OCI-LY7 (cell line): ENCODE measurements at regions not wholly inside any gene's neighbourhood (a gene's known extent, or its start where the extent isn't known, plus 50 kb on each side); places are given as distances from the start of the nearest gene placed in this dataset.

ENCODE experiments used
- BruUV-seq: library from RNA; stranded (reverse); fragments of 400-500 nt; replicated peaks from 2 replicates; lab custom pipeline; 2021; lab: Mats Ljungman, UMichigan
- CTCF ChIA-PET: fragments of 300-600 bp; sonication (Branson Sonifier 250); formaldehyde crosslinking; loops from one replicate; lab custom pipeline; 2022; ENCODE audit warnings: antibody characterized with exemption; ENCODE audit not compliant: unreplicated experiment; lab: Charles Lee
- POLR2A ChIA-PET: fragments of 300-600 bp; sonication (Branson Sonifier 250); formaldehyde crosslinking; loops from one replicate; lab custom pipeline; 2022; ENCODE audit warnings: antibody characterized with exemption; lab: Charles Lee
- DNase-seq: peaks from one replicate; pipeline ENCODE4 v3.0.0-alpha.2; 2015; ENCODE audit warnings: low spot score
- H2AFZ ChIP-seq: fragments of 200-600 bp; sonication (generic), shearing (Covaris generic); 2 replicates; pipeline ENCODE4 v1.6.1; 2014; ENCODE audit warnings: mild to moderate bottlenecking, antibody characterized with exemption, low read length, moderate library complexity
- H3K27ac ChIP-seq: fragments of 200-600 bp; sonication (generic); 2 replicates; pipeline ENCODE4 v1.5.1; 2014; ENCODE audit warnings: mixed run types, low read depth, mild to moderate bottlenecking, moderate library complexity, low read length, inconsistent platforms; ENCODE audit not compliant: poor library complexity, severe bottlenecking
- H3K36me3 ChIP-seq: fragments of 200-600 bp; sonication (generic); 2 replicates; pipeline ENCODE4 v1.6.1; 2014; ENCODE audit warnings: mild to moderate bottlenecking, antibody characterized with exemption, low read length, moderate library complexity, mixed read lengths; ENCODE audit not compliant: insufficient read depth
- H3K4me1 ChIP-seq: fragments of 200-600 bp; sonication (generic); 2 replicates; pipeline ENCODE4 v1.5.1; 2014; ENCODE audit warnings: mild to moderate bottlenecking, low read length; ENCODE audit not compliant: insufficient read depth, poor library complexity, severe bottlenecking
- H3K4me2 ChIP-seq: fragments of 200-600 bp; sonication (generic); 2 replicates; pipeline ENCODE4 v1.6.1; 2014; ENCODE audit warnings: mild to moderate bottlenecking, low read length
- H3K4me3 ChIP-seq: fragments of 200-600 bp; sonication (generic); 2 replicates; pipeline ENCODE4 v1.5.1; 2014; ENCODE audit warnings: mild to moderate bottlenecking, low read depth, low read length; ENCODE audit not compliant: poor library complexity, severe bottlenecking
- H3K79me2 ChIP-seq: fragments of 200-600 bp; sonication (generic); 2 replicates; pipeline ENCODE4 v1.6.1; 2016; ENCODE audit warnings: low read depth, mild to moderate bottlenecking, low read length, moderate library complexity, mixed read lengths; ENCODE audit not compliant: insufficient read depth
- H3K9me2 ChIP-seq: fragments of 200-600 bp; sonication (generic); 2 replicates; pipeline ENCODE4 v1.6.1; 2016; ENCODE audit warnings: mild to moderate bottlenecking, low read length, mixed read lengths; ENCODE audit not compliant: insufficient read depth
- H3K9me3 ChIP-seq: fragments of 200-600 bp; sonication (generic); 2 replicates; pipeline ENCODE4 v1.6.1; 2014; ENCODE audit warnings: mild to moderate bottlenecking, mixed run types, low read length, mixed read lengths
- H4K20me1 ChIP-seq: fragments of 200-600 bp; sonication (generic); 2 replicates; pipeline ENCODE4 v1.6.1; 2014; ENCODE audit warnings: mild to moderate bottlenecking, antibody characterized with exemption, low read length, moderate library complexity, mixed read lengths; ENCODE audit not compliant: insufficient read depth
- CTCF ChIP-seq: fragments of 200-600 bp; sonication (generic); conservative IDR thresholded peaks from 2 replicates; pipeline ENCODE4 v1.5.1; 2014; ENCODE audit warnings: mild to moderate bottlenecking, antibody characterized with exemption, low read length, moderate library complexity, mixed read lengths
- EZH2phosphoT487 ChIP-seq: fragments of 200-600 bp; sonication (generic); IDR thresholded peaks from 2 replicates; pipeline ENCODE4 v1.6.1; 2018; ENCODE audit warnings: low read depth, borderline replicate concordance, mild to moderate bottlenecking, mixed run types, antibody characterized with exemption, low read length, moderate library complexity, mixed read lengths
- intact Hi-C: fragments of 100-400 bp; cut with micrococcal nuclease; formaldehyde crosslinking; loops from one replicate; pipeline ENCODE4 v1.10.0; 2022; ENCODE audit not compliant: unreplicated experiment

DNA sequence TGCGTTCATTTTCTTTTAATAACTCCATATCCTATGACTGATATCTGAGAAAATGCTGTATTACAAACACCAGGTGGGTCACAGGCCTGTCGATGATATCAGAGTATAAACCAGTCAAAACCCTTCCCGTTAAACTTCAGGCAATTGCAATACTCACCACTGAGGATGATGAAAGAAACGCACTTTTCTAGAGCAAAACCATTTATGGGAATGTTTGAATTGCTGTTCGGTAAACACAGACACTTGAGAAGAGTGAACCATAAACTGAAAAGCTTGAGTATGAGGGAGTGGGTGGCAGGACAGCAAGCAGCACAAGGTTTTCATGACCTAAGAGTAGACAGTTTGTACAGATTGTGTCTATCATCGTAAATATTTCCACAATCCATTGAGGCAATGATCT is 139.8 kb upstream of the CEP126 start:
- Histone ChIP-seq H2AFZ (no peak overlapping the region), H3K4me2 (no peak overlapping the region), H3K9me3 (no peaks in the 10 kb centered on the region)

GRCh38 chr11:101770648-101771047 is 144.2 kb upstream of the CEP126 start:
- Histone ChIP-seq H3K4me3 (no peak overlapping the region), H3K4me2 (no peak overlapping the region), H4K20me1 (no peaks in the 10 kb centered on the region), H3K4me1 (no peaks in the 10 kb centered on the region), H3K27ac (no peak overlapping the region), H3K9me2 (no peaks in the 10 kb centered on the region), H3K79me2 (no peaks in the 10 kb centered on the region), H3K36me3 (no peaks in the 10 kb centered on the region), H2AFZ (no peak overlapping the region), H3K9me3 (no peaks in the 10 kb centered on the region)
- BruUV-seq, result no TSS peak
- ChIA-PET CTCF (no interaction called here), POLR2A (no interaction called here)
- no peak for DNase-seq
- intact Hi-C loops, result no loop called here
- TF ChIP-seq EZH2phosphoT487, result no peak
- TF ChIP-seq CTCF, result no peak

More for the DNA sequence above, 139.8 kb upstream of the CEP126 start:
- Histone ChIP-seq H3K27ac (no peak overlapping the region), H3K36me3 (no peaks in the 10 kb centered on the region), H3K79me2 (no peaks in the 10 kb centered on the region), H4K20me1 (no peaks in the 10 kb centered on the region), H3K4me3 (no peak overlapping the region), H3K4me1 (no peaks in the 10 kb centered on the region), H3K9me2 (no peaks in the 10 kb centered on the region)
- no TSS peak for BruUV-seq
- TF ChIP-seq CTCF (no peak), EZH2phosphoT487 (no peak)
- no peak for DNase-seq
- intact Hi-C loops, result no loop called here
- CTCF ChIA-PET, result no interaction called here
- POLR2A ChIA-PET, result no interaction called here

DNA sequence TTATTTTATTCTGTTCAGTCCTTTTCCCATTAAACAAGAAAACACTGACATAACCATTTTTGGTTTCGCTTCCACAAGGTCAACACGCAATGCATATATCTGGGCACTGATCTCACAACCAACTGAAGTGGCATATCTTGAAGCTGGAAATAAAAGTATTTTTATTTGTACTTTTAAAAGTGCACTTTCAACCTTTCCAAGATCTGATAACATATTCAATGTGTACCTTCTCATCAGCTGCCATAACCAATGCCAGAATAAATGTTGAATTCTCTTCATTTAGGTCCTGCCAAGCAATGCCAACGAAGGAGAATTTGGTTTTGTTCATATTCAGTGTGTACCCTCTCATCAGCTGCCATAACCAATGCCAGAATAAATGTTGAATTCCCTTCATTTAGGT is 148.9 kb upstream of the CEP126 start:
- Histone ChIP-seq H3K4me2 (no peak overlapping the region), H3K27ac (no peak overlapping the region), H3K36me3 (no peaks in the 10 kb centered on the region), H3K9me2 (no peaks in the 10 kb centered on the region), H3K79me2 (no peaks in the 10 kb centered on the region), H4K20me1 (no peaks in the 10 kb centered on the region), H2AFZ (no peak overlapping the region), H3K9me3 (no peaks in the 10 kb centered on the region), H3K4me1 (no peaks in the 10 kb centered on the region), H3K4me3 (no peak overlapping the region)
- DNase-seq, result no peak
- ChIA-PET CTCF (no interaction called here), POLR2A (interaction anchor here (0.6 to 1.0 kb wide), 3 partner anchors 8 to 123 kb away, joined by 3 to 4 read pairs (median 4); no protein-coding TSS in a partner anchor)
- BruUV-seq, result no TSS peak
- TF ChIP-seq EZH2phosphoT487 (no peak), CTCF (no peak)
- intact Hi-C loops, result no loop called here
